K562 (cell line): ENCODE measurements at regions not wholly inside any gene's neighbourhood (a gene's known extent, or its start where the extent isn't known, plus 50 kb on each side); places are given as distances from the start of the nearest gene placed in this dataset.

Experiments used
- CTCF ChIP-seq, 3 experiments: IDR thresholded peaks in 2 of 3; conservative IDR thresholded peaks in 1 of 3; 2 replicates each; pipeline ENCODE4 v1.5.1; 2011 to 2012; ENCODE audit warnings: low read length in 3 of 3, mild to moderate bottlenecking in 3 of 3, control low read depth in 2 of 3, improper control_type of control experiment in 1 of 3, inconsistent platforms in 1 of 3, low read depth in 1 of 3, mixed read lengths in 1 of 3, moderate library complexity in 1 of 3; ENCODE audit not compliant: insufficient read depth in 2 of 3
- EP300 ChIP-seq: IDR thresholded peaks from 2 replicates; pipeline ENCODE4 v1.6.1; 2012; ENCODE audit warnings: low read length, improper control_type of control experiment
- HBP1 ChIP-seq: fragments of 450-650 bp; formaldehyde crosslinking; IDR thresholded peaks from 2 replicates; pipeline ENCODE4 v1.4.0; 2022; ENCODE audit warnings: missing genetic modification characterization
- NFE2L1 ChIP-seq: fragments of 450-650 bp; IDR thresholded peaks from 2 replicates; pipeline ENCODE4 v1.6.1; 2016; ENCODE audit warnings: missing genetic modification characterization, low read depth, mild to moderate bottlenecking, missing compliant biosample characterization, moderate library complexity, borderline replicate concordance
- POLR2A ChIP-seq: fragments of 450-650 bp; conservative IDR thresholded peaks from 2 replicates; pipeline ENCODE4 v1.6.1; 2016
- PRMT5 ChIP-seq: sonication (generic); formaldehyde crosslinking; IDR thresholded peaks from 2 replicates; pipeline ENCODE4 v1.5.0; 2020; ENCODE audit warnings: missing genetic modification reagents
- RAD21 ChIP-seq, 2 experiments: fragments of 250-450 bp in 1 of 2; fragments of 450-650 bp in 1 of 2; sonication (Bioruptor Pico) in 1 of 2; formaldehyde crosslinking in 1 of 2; IDR thresholded peaks in 1 of 2; conservative IDR thresholded peaks in 1 of 2; 2 replicates each; pipeline versions ENCODE4 v1.4.0 to v1.8.0; 2020 to 2022; ENCODE audit warnings: mild to moderate bottlenecking in 2 of 2, moderate library complexity in 1 of 2
- RCOR1 ChIP-seq, 2 experiments: IDR thresholded peaks; 2 replicates each; pipeline ENCODE4 v1.6.1; 2012; ENCODE audit warnings: low read depth in 2 of 2, low read length in 2 of 2, borderline replicate concordance in 1 of 2, improper control_type of control experiment in 1 of 2
- TEAD4 ChIP-seq, 2 experiments: sonication (generic) in 1 of 2; formaldehyde crosslinking in 1 of 2; IDR thresholded peaks; 2 replicates each; pipeline versions ENCODE4 v1.6.1 to v1.8.0; 2012 to 2022; ENCODE audit warnings: borderline replicate concordance in 1 of 2, inconsistent platforms in 1 of 2, low read length in 1 of 2, mild to moderate bottlenecking in 1 of 2, missing genetic modification reagents in 1 of 2
- TGIF2 ChIP-seq: sonication (generic); formaldehyde crosslinking; IDR thresholded peaks from 2 replicates; pipeline ENCODE4 v1.8.1; 2022; ENCODE audit warnings: mild to moderate bottlenecking, missing genetic modification reagents, moderate library complexity

- TF ChIP-seq CTCF (IDR thresholded peaks at IDR 0.05 in 2 of 3, conservative IDR thresholded peaks at IDR 0.05 in 1 of 3; ENCODE audit: insufficient read depth in 2 of 3, low read depth in 1 of 3, low read length in 3 of 3) (no peak), NFE2L1 (tag) (no peak), EP300 (no peak), POLR2A (no peak), HBP1 (CRISPR knock-in tag) (no peak), RCOR1 (IDR thresholded peaks at IDR 0.05; ENCODE audit: borderline replicate concordance in 1 of 2, low read depth in 2 of 2, low read length in 2 of 2) (no peak), RAD21 (CRISPR knock-in tag; conservative IDR thresholded peaks at IDR 0.05 in 1 of 2, IDR thresholded peaks at IDR 0.05 in 1 of 2) (no peak), TEAD4 (IDR thresholded peaks at IDR 0.05; ENCODE audit: low read length) (no peak), TEAD4 (CRISPR knock-in tag; IDR thresholded peaks at IDR 0.05; ENCODE audit: borderline replicate concordance) (no peak), TGIF2 (no peak), PRMT5 (CRISPR knock-in tag) (no peak)
Measured at GRCh38 chr21:35895598-35895997, 164.7 kb downstream of the SETD4 start.
